ENCODE measurements at regions not wholly inside any gene's neighbourhood (a gene's known extent, or its start where the extent isn't known, plus 50 kb on each side); places are given as distances from the start of the nearest gene placed in this dataset.

GRCh38 chr6:104486035-104486434, 373.7 kb downstream of the HACE1 start:
- no peak for DNase-seq
- Histone ChIP-seq H3K9me3 (replicated peaks) (no peaks in the 10 kb centered on the region), H3K27ac (replicated peaks) (no peak overlapping the region), H3K4me3 (no peak overlapping the region), H3K36me3 (no peaks in the 10 kb centered on the region), H3K4me1 (no peaks in the 10 kb centered on the region), H3K27me3 (ENCODE audit: low read depth) (peaks cover 12% of the 10 kb centered on the region)
- TF ChIP-seq, protein P1, sequence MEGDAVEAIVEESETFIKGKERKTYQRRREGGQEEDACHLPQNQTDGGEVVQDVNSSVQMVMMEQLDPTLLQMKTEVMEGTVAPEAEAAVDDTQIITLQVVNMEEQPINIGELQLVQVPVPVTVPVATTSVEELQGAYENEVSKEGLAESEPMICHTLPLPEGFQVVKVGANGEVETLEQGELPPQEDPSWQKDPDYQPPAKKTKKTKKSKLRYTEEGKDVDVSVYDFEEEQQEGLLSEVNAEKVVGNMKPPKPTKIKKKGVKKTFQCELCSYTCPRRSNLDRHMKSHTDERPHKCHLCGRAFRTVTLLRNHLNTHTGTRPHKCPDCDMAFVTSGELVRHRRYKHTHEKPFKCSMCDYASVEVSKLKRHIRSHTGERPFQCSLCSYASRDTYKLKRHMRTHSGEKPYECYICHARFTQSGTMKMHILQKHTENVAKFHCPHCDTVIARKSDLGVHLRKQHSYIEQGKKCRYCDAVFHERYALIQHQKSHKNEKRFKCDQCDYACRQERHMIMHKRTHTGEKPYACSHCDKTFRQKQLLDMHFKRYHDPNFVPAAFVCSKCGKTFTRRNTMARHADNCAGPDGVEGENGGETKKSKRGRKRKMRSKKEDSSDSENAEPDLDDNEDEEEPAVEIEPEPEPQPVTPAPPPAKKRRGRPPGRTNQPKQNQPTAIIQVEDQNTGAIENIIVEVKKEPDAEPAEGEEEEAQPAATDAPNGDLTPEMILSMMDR (IDR thresholded peaks at IDR 0.05; ENCODE audit: borderline replicate concordance): no peak
- intact Hi-C loops (cut with micrococcal nuclease): no loop called here

DNA sequence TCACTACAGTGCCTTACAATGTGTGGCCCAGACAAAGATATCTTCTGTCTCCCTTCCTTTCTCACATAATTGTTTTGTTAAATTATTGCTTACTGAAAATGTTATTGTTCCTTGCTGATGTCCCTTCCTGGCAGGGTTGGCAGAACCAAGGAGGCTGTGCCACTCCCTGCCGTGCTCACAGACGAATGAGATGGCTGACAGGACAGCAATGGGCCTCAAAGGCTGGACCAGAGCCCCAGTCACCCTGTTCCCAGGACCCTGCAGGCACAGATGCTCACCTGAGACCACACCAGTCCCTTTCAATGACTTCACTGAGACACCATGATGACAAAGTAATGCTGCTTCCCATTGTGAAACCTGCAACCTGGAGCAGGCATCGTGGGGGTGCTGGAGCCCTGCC, 375.1 kb downstream of the HACE1 start:
- Histone ChIP-seq H3K4me3 (no peak overlapping the region), H3K27ac (replicated peaks) (no peak overlapping the region), H3K4me1 (no peaks in the 10 kb centered on the region), H3K27me3 (ENCODE audit: low read depth) (peaks cover 12% of the 10 kb centered on the region), H3K9me3 (replicated peaks) (no peaks in the 10 kb centered on the region), H3K36me3 (no peaks in the 10 kb centered on the region)
- intact Hi-C loops (cut with micrococcal nuclease): no loop called here
- TF ChIP-seq, protein P1 (IDR thresholded peaks at IDR 0.05; ENCODE audit: borderline replicate concordance): no peak
- no peak for DNase-seq

DNA sequence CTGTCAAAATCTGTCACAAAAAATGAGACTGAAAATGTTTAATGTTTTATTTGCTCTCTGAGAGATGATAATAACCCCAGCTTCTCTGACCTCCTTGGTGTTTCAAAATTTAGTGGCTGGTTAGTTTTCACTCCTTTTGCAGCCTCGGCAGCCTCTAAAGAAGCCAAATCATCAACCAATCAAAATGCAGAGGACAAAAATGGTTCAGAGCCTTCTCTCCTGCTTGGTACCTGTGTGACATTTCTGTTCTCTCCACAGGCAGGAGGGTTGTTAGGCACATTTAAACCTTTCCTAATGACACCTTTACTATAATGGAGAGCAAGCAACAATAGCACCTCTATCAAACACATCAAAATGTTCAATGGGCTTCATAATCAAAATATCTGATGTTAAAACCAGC, 375.5 kb downstream of the HACE1 start:
- no peaks in the 10 kb centered on the region for H3K36me3 ChIP-seq
- no peak overlapping the region for H3K4me3 ChIP-seq
- H3K27me3 ChIP-seq (ENCODE audit: low read depth): peaks cover 12% of the 10 kb centered on the region
- no peak overlapping the region for H3K27ac ChIP-seq (replicated peaks)
- no peaks in the 10 kb centered on the region for H3K4me1 ChIP-seq
- TF ChIP-seq, protein P1 (IDR thresholded peaks at IDR 0.05; ENCODE audit: borderline replicate concordance): no peak
- intact Hi-C loops (cut with micrococcal nuclease): no loop called here
- H3K9me3 ChIP-seq (replicated peaks): no peaks in the 10 kb centered on the region
- DNase-seq: no peak

DNA sequence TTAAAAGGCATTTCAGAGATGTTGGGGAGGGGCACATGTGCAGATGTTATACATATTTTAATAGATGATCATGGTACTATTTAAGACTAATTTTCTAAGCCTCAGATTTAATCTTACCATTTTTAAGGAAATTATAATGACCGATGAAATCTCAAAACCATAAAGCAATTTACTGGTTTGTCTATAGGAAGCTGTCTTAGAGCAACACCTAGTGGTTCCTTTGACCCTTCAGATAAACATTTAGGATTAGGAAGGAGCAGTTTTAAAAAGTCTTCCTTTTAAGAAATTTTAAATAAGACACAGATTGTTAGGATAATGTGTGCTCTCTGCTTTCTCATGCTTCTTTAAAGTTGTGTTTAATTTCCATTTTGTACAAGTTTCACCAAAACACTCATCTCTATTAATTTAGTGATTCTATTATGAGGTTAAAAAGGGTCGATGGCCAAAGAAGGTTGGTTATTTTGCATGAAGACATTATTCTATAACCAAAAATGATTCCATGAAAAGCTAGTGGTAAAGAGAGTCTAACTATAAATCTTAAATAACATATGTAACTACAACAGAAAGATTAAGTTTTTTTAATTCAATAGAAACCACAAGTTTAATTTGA, 376.4 kb downstream of the HACE1 start:
- Histone ChIP-seq H3K27me3 (ENCODE audit: low read depth) (peaks cover 12% of the 10 kb centered on the region), H3K9me3 (replicated peaks) (no peaks in the 10 kb centered on the region), H3K4me3 (no peak overlapping the region), H3K4me1 (no peaks in the 10 kb centered on the region), H3K27ac (replicated peaks) (no peak overlapping the region), H3K36me3 (no peaks in the 10 kb centered on the region)
- no peak for DNase-seq
- TF ChIP-seq, protein P1 (IDR thresholded peaks at IDR 0.05; ENCODE audit: borderline replicate concordance): peak; percentile 19
- intact Hi-C loops (cut with micrococcal nuclease): no loop called here

- peaks cover 19% of the 10 kb centered on the region for H3K27me3 ChIP-seq (ENCODE audit: low read depth)
- no peaks in the 10 kb centered on the region for H3K9me3 ChIP-seq (replicated peaks)
- no peaks in the 10 kb centered on the region for H3K4me1 ChIP-seq
- DNase-seq: no peak
- no peak overlapping the region for H3K27ac ChIP-seq (replicated peaks)
- H3K4me3 ChIP-seq: no peak overlapping the region
- no peaks in the 10 kb centered on the region for H3K36me3 ChIP-seq
- intact Hi-C loops (cut with micrococcal nuclease): no loop called here
- TF ChIP-seq, protein P1 (IDR thresholded peaks at IDR 0.05; ENCODE audit: borderline replicate concordance): no peak
Measured at GRCh38 chr6:104477569-104477968, 382.1 kb downstream of the HACE1 start.

Data from left ventricle myocardium inferior (tissue), 1 donor.